ENCODE measurements at regions not wholly inside any gene's neighbourhood (a gene's known extent, or its start where the extent isn't known, plus 50 kb on each side); places are given as distances from the start of the nearest gene placed in this dataset.
"Not testable (repeated sequence)": the region's sequence is repeated elsewhere in the genome, so short reads cannot be mapped to it uniquely, and the experiment has no call there.

- DNase-seq: not testable (repeated sequence)
These were observed 250.7 kb upstream of the CNTN5 start for GRCh38 chr11:98770046-98770445.

- peak in 1 of 3 experiments; percentile 10 for DNase-seq
These were observed 249.0 kb upstream of the CNTN5 start for GRCh38 chr11:98771791-98772190.

GRCh38 chr11:98772893-98773292, 247.9 kb upstream of the CNTN5 start:
- peak in 2 of 3 experiments; percentile 3 to 64 for DNase-seq

- DNase-seq: no peak
These were observed 227.5 kb upstream of the CNTN5 start for GRCh38 chr11:98793276-98793675.

- DNase-seq: no peak
These were observed 222.4 kb upstream of the CNTN5 start for GRCh38 chr11:98798333-98798732.

- DNase-seq: no peak
These were observed 220.1 kb upstream of the CNTN5 start for GRCh38 chr11:98800696-98801095.

- no peak for DNase-seq
These were observed 191.6 kb upstream of the CNTN5 start for GRCh38 chr11:98828986-98829708.

GRCh38 chr11:98829971-98830370, 190.8 kb upstream of the CNTN5 start:
- DNase-seq: no peak

GRCh38 chr11:98834776-98835175, 186.0 kb upstream of the CNTN5 start:
- DNase-seq: no peak

GRCh38 chr11:98835335-98835734, 185.4 kb upstream of the CNTN5 start:
- DNase-seq: no peak

GRCh38 chr11:98836156-98836555, 184.6 kb upstream of the CNTN5 start:
- no peak for DNase-seq

- DNase-seq: no peak
These were observed 178.6 kb upstream of the CNTN5 start for GRCh38 chr11:98842187-98842586.

GRCh38 chr11:98862169-98862568, 158.6 kb upstream of the CNTN5 start:
- DNase-seq: no peak

GRCh38 chr11:98871690-98872089, 149.1 kb upstream of the CNTN5 start:
- DNase-seq: no peak

- DNase-seq: no peak
These were observed 146.7 kb upstream of the CNTN5 start for GRCh38 chr11:98874050-98874449.

GRCh38 chr11:98895936-98896335, 124.8 kb upstream of the CNTN5 start:
- peak in 2 of 3 experiments; percentile 24 to 86 for DNase-seq

GRCh38 chr11:98940913-98941312, 79.8 kb upstream of the CNTN5 start:
- DNase-seq: no peak

- no peak for DNase-seq
These were observed 76.3 kb upstream of the CNTN5 start for GRCh38 chr11:98944461-98944860.

- no peak for DNase-seq
These were observed 68.6 kb upstream of the CNTN5 start for GRCh38 chr11:98952107-98952506.

- DNase-seq: no peak
These were observed 65.2 kb upstream of the CNTN5 start for GRCh38 chr11:98955551-98955950.

GRCh38 chr11:98964146-98964545, 56.6 kb upstream of the CNTN5 start:
- no peak for DNase-seq

- no peak for DNase-seq
These were observed 55.4 kb upstream of the CNTN5 start for GRCh38 chr11:98965358-98965757.

- DNase-seq: no peak
These were observed 55.0 kb upstream of the CNTN5 start for GRCh38 chr11:98965775-98966174.

GRCh38 chr11:98967005-98967404, 53.7 kb upstream of the CNTN5 start:
- DNase-seq: no peak
